H1 (cell line): ENCODE measurements at regions not wholly inside any gene's neighbourhood (a gene's known extent, or its start where the extent isn't known, plus 50 kb on each side); places are given as distances from the start of the nearest gene placed in this dataset.

Experiments
- CTCF ChIA-PET: fragments of 300-600 bp; sonication (Branson Sonifier 250); formaldehyde crosslinking; loops from one replicate; lab custom pipeline; 2021; ENCODE audit not compliant: partially characterized antibody; lab: Charles Lee
- POLR2A ChIA-PET: fragments of 300-600 bp; sonication (Branson Sonifier 250); formaldehyde crosslinking; loops from one replicate; lab custom pipeline; 2021; ENCODE audit warnings: inconsistent platforms; ENCODE audit not compliant: partially characterized antibody; lab: Charles Lee
- DNase-seq, 2 experiments: peaks; one replicate each; pipeline versions ENCODE4 v3.0.0 to v3.0.0-alpha.2; 2010 to 2022; ENCODE audit warnings: low spot score in 2 of 2, low read depth in 1 of 2, mixed read lengths in 1 of 2
- FAIRE-seq: peaks from 2 replicates; lab custom pipeline; 2011; peaks lifted over from hg19 to GRCh38; lab: Jason Lieb, UNC
- H2AFZ ChIP-seq: 2 replicates; pipeline ENCODE4 v1.8.1; 2012; ENCODE audit warnings: low read length, inconsistent platforms
- H2AK5ac ChIP-seq: 2 replicates; pipeline ENCODE4 v1.6.1; 2013; ENCODE audit warnings: low read depth, low read length
- H2BK120ac ChIP-seq: replicated peaks from 2 replicates; pipeline ENCODE3; 2013; ENCODE audit warnings: low read depth, low read length, inconsistent platforms
- H2BK12ac ChIP-seq: 2 replicates; pipeline ENCODE4 v1.6.1; 2013; ENCODE audit warnings: low read depth, low read length
- H2BK15ac ChIP-seq: 2 replicates; pipeline ENCODE4 v1.6.1; 2013; ENCODE audit warnings: low read length
- H2BK20ac ChIP-seq: 2 replicates; pipeline ENCODE4 v1.6.1; 2013; ENCODE audit warnings: low read length
- H2BK5ac ChIP-seq: 2 replicates; pipeline ENCODE4 v1.6.1; 2013; ENCODE audit warnings: low read depth, low read length
- H3K14ac ChIP-seq: 2 replicates; pipeline ENCODE4 v1.6.1; 2013; ENCODE audit warnings: inconsistent platforms; ENCODE audit not compliant: insufficient read length
- H3K18ac ChIP-seq: 2 replicates; pipeline ENCODE4 v1.6.1; 2013; ENCODE audit warnings: low read length; ENCODE audit errors: extremely low read depth
- H3K23ac ChIP-seq: 2 replicates; pipeline ENCODE4 v1.6.1; 2013; ENCODE audit warnings: inconsistent platforms; ENCODE audit not compliant: insufficient read length
- H3K23me2 ChIP-seq: 2 replicates; pipeline ENCODE4 v1.6.1; 2013; ENCODE audit warnings: low read depth, low read length
- H3K27ac ChIP-seq: 2 replicates; pipeline ENCODE4 v1.6.1; 2011; ENCODE audit warnings: low read depth, low read length, inconsistent platforms
- H3K27me3 ChIP-seq, 4 experiments: replicated peaks in 1 of 4; 1 replicate in 1 of 4; 2 replicates in 3 of 4; pipeline versions ENCODE4 v1.6.1 to v1.8.1; 2011 to 2013; ENCODE audit warnings: low read length in 3 of 4, mild to moderate bottlenecking in 3 of 4, inconsistent platforms in 2 of 4, mixed read lengths in 2 of 4, moderate library complexity in 1 of 4; ENCODE audit not compliant: control insufficient read depth in 3 of 4, insufficient read depth in 3 of 4; ENCODE audit errors: extremely low read depth in 1 of 4
- H3K36me3 ChIP-seq, 4 experiments: 2 replicates each; pipeline versions ENCODE4 v1.6.1 to v1.8.1; 2011 to 2013; ENCODE audit warnings: mild to moderate bottlenecking in 4 of 4, low read length in 3 of 4, moderate library complexity in 2 of 4, control low read depth in 1 of 4, inconsistent platforms in 1 of 4; ENCODE audit not compliant: insufficient read depth in 4 of 4, control insufficient read depth in 2 of 4
- H3K4ac ChIP-seq: replicated peaks from 2 replicates; pipeline ENCODE3; 2013; ENCODE audit warnings: low read length, low read depth, mixed read lengths, inconsistent platforms; ENCODE audit not compliant: insufficient read length
- H3K4me1 ChIP-seq, 4 experiments: replicated peaks in 1 of 4; 1 replicate in 1 of 4; 2 replicates in 3 of 4; pipeline versions ENCODE4 v1.6.1 to v1.8.1; 2011 to 2013; ENCODE audit warnings: low read length in 3 of 4, inconsistent platforms in 2 of 4, mixed read lengths in 1 of 4; ENCODE audit not compliant: insufficient read depth in 4 of 4, control insufficient read depth in 3 of 4
- H3K4me2 ChIP-seq, 2 experiments: 2 replicates each; pipeline versions ENCODE4 v1.6.1 to v1.8.1; 2011 to 2013; ENCODE audit warnings: low read depth in 2 of 2, low read length in 2 of 2, control low read depth in 1 of 2, inconsistent platforms in 1 of 2, mild to moderate bottlenecking in 1 of 2; ENCODE audit not compliant: insufficient read depth in 1 of 2
- H3K4me3 ChIP-seq, 4 experiments: fragments of 200-600, 300-600 bp in 1 of 4; sonication (generic), shearing (Covaris generic), sonication (Bioruptor Twin) in 1 of 4; 2 replicates each; pipeline versions ENCODE4 v1.5.1 to v1.8.1; 2011 to 2016; ENCODE audit warnings: low read length in 4 of 4, low read depth in 3 of 4, control low read depth in 2 of 4, inconsistent platforms in 2 of 4, mild to moderate bottlenecking in 2 of 4, mixed read lengths in 1 of 4, moderate library complexity in 1 of 4; ENCODE audit not compliant: insufficient read depth in 2 of 4; ENCODE audit errors: extremely low read depth in 1 of 4
- H3K56ac ChIP-seq: replicated peaks from 2 replicates; pipeline ENCODE3; 2013; ENCODE audit warnings: low read depth, mild to moderate bottlenecking, mixed read lengths, low read length, inconsistent platforms; ENCODE audit not compliant: insufficient read length
- H3K79me1 ChIP-seq: 2 replicates; pipeline ENCODE4 v1.6.1; 2013; ENCODE audit warnings: low read depth, low read length, control low read depth
- H3K79me2 ChIP-seq, 2 experiments: 2 replicates each; pipeline versions ENCODE4 v1.6.1 to v1.8.1; 2012 to 2013; ENCODE audit warnings: low read length in 2 of 2, mild to moderate bottlenecking in 2 of 2, inconsistent platforms in 1 of 2; ENCODE audit not compliant: insufficient read depth in 2 of 2, control insufficient read depth in 1 of 2
- H3K9ac ChIP-seq, 4 experiments: replicated peaks in 1 of 4; 1 replicate in 1 of 4; 2 replicates in 3 of 4; pipeline versions ENCODE4 v1.6.1 to v1.8.1; 2011 to 2013; ENCODE audit warnings: low read depth in 3 of 4, low read length in 3 of 4, control low read depth in 2 of 4, mild to moderate bottlenecking in 2 of 4, moderate library complexity in 2 of 4, inconsistent platforms in 1 of 4; ENCODE audit errors: extremely low read depth in 1 of 4
- H3K9me3 ChIP-seq, 2 experiments: 2 replicates each; pipeline versions ENCODE4 v1.6.1 to v1.8.1; 2012 to 2013; ENCODE audit warnings: mild to moderate bottlenecking in 2 of 2, moderate library complexity in 2 of 2, control low read depth in 1 of 2, inconsistent platforms in 1 of 2, low read depth in 1 of 2, low read length in 1 of 2, mixed read lengths in 1 of 2; ENCODE audit not compliant: insufficient read depth in 2 of 2
- H4K20me1 ChIP-seq, 2 experiments: replicated peaks in 1 of 2; 2 replicates each; pipeline versions ENCODE3 to v1.8.1; 2011 to 2013; ENCODE audit warnings: inconsistent platforms in 2 of 2, low read length in 2 of 2, mild to moderate bottlenecking in 1 of 2; ENCODE audit not compliant: insufficient read depth in 2 of 2, control insufficient read depth in 1 of 2
- H4K5ac ChIP-seq: 2 replicates; pipeline ENCODE4 v1.6.1; 2013; ENCODE audit warnings: low read length, low read depth, mixed read lengths, inconsistent platforms; ENCODE audit not compliant: insufficient read length
- H4K8ac ChIP-seq: 2 replicates; pipeline ENCODE4 v1.8.0; 2013; ENCODE audit warnings: mild to moderate bottlenecking, moderate library complexity, low read length, inconsistent platforms; ENCODE audit not compliant: insufficient read depth; ENCODE audit errors: extremely low read depth
- H4K91ac ChIP-seq: replicated peaks from 2 replicates; pipeline ENCODE3; 2013; ENCODE audit warnings: low read length, mixed read lengths, inconsistent platforms; ENCODE audit not compliant: insufficient read length
- BACH1 ChIP-seq: IDR thresholded peaks from 2 replicates; pipeline ENCODE4 v1.6.1; 2012; ENCODE audit warnings: low read length, improper control_type of control experiment
- CTBP2 ChIP-seq: IDR thresholded peaks from 2 replicates; pipeline ENCODE4 v1.7.0; 2011; ENCODE audit warnings: borderline replicate concordance, mild to moderate bottlenecking, moderate library complexity, mixed read lengths, low read length; ENCODE audit not compliant: insufficient read depth, insufficient read length
- EZH2 ChIP-seq: fragments of 200-600 bp; sonication (generic); IDR thresholded peaks from 2 replicates; pipeline ENCODE4 v1.7.1; 2012; ENCODE audit warnings: low read depth, mild to moderate bottlenecking, moderate library complexity, low read length, inconsistent platforms; ENCODE audit not compliant: severe bottlenecking
- GTF2F1 ChIP-seq: IDR thresholded peaks from 2 replicates; pipeline ENCODE4 v1.6.1; 2012; ENCODE audit warnings: low read depth, low read length, improper control_type of control experiment, borderline replicate concordance
- JUN ChIP-seq: IDR thresholded peaks from 2 replicates; pipeline ENCODE4 v1.6.1; 2011; ENCODE audit warnings: low read depth, mild to moderate bottlenecking, improper control_type of control experiment, low read length
- POLR2AphosphoS5 ChIP-seq: IDR thresholded peaks from 2 replicates; pipeline ENCODE4 v1.6.1; 2011; ENCODE audit warnings: low read depth, low read length
- RNF2 ChIP-seq: fragments of 200-900, 300-1000 bp; sonication (generic); IDR thresholded peaks from 2 replicates; pipeline ENCODE4 v1.7.1; 2016; ENCODE audit warnings: borderline replicate concordance, low read depth, mild to moderate bottlenecking, antibody characterized with exemption, low read length; ENCODE audit not compliant: poor library complexity, severe bottlenecking; ENCODE audit errors: missing control alignments
- SIX5 ChIP-seq: IDR thresholded peaks from 2 replicates; pipeline ENCODE4 v1.6.1; 2011; ENCODE audit warnings: mild to moderate bottlenecking, low read depth, low read length
- TAF1 ChIP-seq: IDR thresholded peaks from 2 replicates; pipeline ENCODE4 v1.6.1; 2011; ENCODE audit warnings: mild to moderate bottlenecking, low read depth, low read length
- WGBS, 2 experiments: shearing (Covaris generic) in 1 of 2; methylation state at CpG; one replicate each; pipeline versions ENCODE4 v1.1.6 to v1.1.7; 2013 to 2015; ENCODE audit warnings: low lambda C conversion rate in 2 of 2, mixed read lengths in 2 of 2, inconsistent platforms in 1 of 2, low coverage in 1 of 2, missing lambda C conversion rate in 1 of 2; ENCODE audit not compliant: insufficient replicate concordance in 2 of 2, insufficient coverage in 1 of 2, insufficient read length in 1 of 2; ENCODE audit errors: extremely low coverage in 1 of 2, missing lambda C conversion rate in 1 of 2; 5-methylcytosine and 5-hydroxymethylcytosine counted together
- TF ChIP-seq, protein P1 (sequence below): IDR thresholded peaks from 2 replicates; pipeline ENCODE4 v1.6.1; 2012; ENCODE audit warnings: inconsistent platforms
- TF ChIP-seq, protein P2 (sequence below): IDR thresholded peaks from 2 replicates; pipeline ENCODE4 v1.6.1; 2012; ENCODE audit warnings: low read length, inconsistent platforms

DNA sequence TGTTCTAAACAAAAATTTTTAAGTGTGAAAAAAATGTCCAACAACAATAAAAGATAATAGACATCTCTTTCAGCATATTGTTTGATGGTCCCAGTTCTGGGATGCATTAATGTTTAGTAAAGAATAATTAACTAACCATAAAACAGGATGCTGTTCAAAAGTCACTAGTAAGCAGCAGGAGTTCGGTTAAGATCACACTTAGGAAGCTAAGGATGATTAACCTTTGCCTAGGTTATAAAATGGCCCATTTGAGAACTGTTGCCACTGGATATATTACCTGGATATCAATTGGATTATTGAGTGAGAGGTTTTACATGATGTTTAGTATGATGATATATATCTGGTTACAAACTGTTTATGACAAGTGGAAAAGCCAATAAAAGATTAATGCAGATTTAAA is 171.7 kb downstream of the ATG4C start:
- WGBS, 2 experiments, result 92% methylated on average over 1 of the region's 1 CpG; no CpG with 5 or more reads in 1 of the 2 experiments
- POLR2A ChIA-PET, result no interaction called here
- no peaks in the 10 kb centered on the region for H3K79me1 ChIP-seq
- TF ChIP-seq CTBP2 (no peak), EZH2 (no peak), BACH1 (no peak), JUN (no peak), TAF1 (no peak), SIX5 (no peak), RNF2 (no peak), GTF2F1 (no peak), POLR2AphosphoS5 (no peak)
- TF ChIP-seq, protein P1, sequence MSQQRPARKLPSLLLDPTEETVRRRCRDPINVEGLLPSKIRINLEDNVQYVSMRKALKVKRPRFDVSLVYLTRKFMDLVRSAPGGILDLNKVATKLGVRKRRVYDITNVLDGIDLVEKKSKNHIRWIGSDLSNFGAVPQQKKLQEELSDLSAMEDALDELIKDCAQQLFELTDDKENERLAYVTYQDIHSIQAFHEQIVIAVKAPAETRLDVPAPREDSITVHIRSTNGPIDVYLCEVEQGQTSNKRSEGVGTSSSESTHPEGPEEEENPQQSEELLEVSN, result no peak
- TF ChIP-seq, protein P2, sequence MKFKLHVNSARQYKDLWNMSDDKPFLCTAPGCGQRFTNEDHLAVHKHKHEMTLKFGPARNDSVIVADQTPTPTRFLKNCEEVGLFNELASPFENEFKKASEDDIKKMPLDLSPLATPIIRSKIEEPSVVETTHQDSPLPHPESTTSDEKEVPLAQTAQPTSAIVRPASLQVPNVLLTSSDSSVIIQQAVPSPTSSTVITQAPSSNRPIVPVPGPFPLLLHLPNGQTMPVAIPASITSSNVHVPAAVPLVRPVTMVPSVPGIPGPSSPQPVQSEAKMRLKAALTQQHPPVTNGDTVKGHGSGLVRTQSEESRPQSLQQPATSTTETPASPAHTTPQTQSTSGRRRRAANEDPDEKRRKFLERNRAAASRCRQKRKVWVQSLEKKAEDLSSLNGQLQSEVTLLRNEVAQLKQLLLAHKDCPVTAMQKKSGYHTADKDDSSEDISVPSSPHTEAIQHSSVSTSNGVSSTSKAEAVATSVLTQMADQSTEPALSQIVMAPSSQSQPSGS, result no peak

More for the DNA sequence above, 171.7 kb downstream of the ATG4C start:
- Histone ChIP-seq H3K18ac (no peak overlapping the region), H4K91ac (no peak overlapping the region), H3K4me1 (peaks cover 3 to 10% (median 5%) of the 10 kb centered on the region in 4 experiments; a peak in 6 of 7 replicates), H3K9me3 (no peaks in the 10 kb centered on the region), H3K4me3 (no peak overlapping the region), H2AFZ (no peak overlapping the region), H2BK12ac (no peak overlapping the region), H3K4ac (no peak overlapping the region), H3K23ac (no peak overlapping the region), H4K8ac (no peak overlapping the region), H3K27me3 (no peaks in the 10 kb centered on the region), H2BK5ac (no peak overlapping the region), H3K23me2 (no peaks in the 10 kb centered on the region), H3K14ac (no peak overlapping the region), H3K4me2 (no peak overlapping the region), H2BK20ac (no peak overlapping the region), H3K27ac (no peak overlapping the region), H4K20me1 (no peaks in the 10 kb centered on the region), H2BK120ac (no peak overlapping the region), H3K56ac (no peak overlapping the region), H3K9ac (no peak overlapping the region), H2BK15ac (no peak overlapping the region), H3K79me2 (no peaks in the 10 kb centered on the region), H3K36me3 (no peaks in the 10 kb centered on the region), H2AK5ac (no peak overlapping the region), H4K5ac (no peak overlapping the region)
- CTCF ChIA-PET, result no interaction called here
- FAIRE-seq, result no peak
- DNase-seq, result no peak
